ENCODE measurements at regions not wholly inside any gene's neighbourhood (a gene's known extent, or its start where the extent isn't known, plus 50 kb on each side); places are given as distances from the start of the nearest gene placed in this dataset.

- no peak for DNase-seq
These were observed 426.6 kb upstream of the ATP11B start for GRCh38 chr3:182366746-182367145.

- no peak for DNase-seq
These were observed 423.4 kb upstream of the ATP11B start for GRCh38 chr3:182369861-182370260.

- no peak for DNase-seq
These were observed 422.4 kb upstream of the ATP11B start for GRCh38 chr3:182370949-182371348.

GRCh38 chr3:182375916-182376315 is 417.4 kb upstream of the ATP11B start:
- DNase-seq = no peak

GRCh38 chr3:182382112-182382857 is 411.0 kb upstream of the ATP11B start:
- DNase-seq = no peak

GRCh38 chr3:182384221-182384620 is 409.1 kb upstream of the ATP11B start:
- DNase-seq = no peak

- DNase-seq = no peak
These were observed 407.9 kb upstream of the ATP11B start for GRCh38 chr3:182385356-182385755.

- DNase-seq = no peak
These were observed 404.8 kb upstream of the ATP11B start for GRCh38 chr3:182388506-182388905.

GRCh38 chr3:182389071-182389815 is 404.1 kb upstream of the ATP11B start:
- DNase-seq = no peak

- DNase-seq = no peak
These were observed 402.9 kb upstream of the ATP11B start for GRCh38 chr3:182390421-182390820.

GRCh38 chr3:182392182-182392937 is 400.9 kb upstream of the ATP11B start:
- DNase-seq = no peak

- DNase-seq = no peak
These were observed 400.2 kb upstream of the ATP11B start for GRCh38 chr3:182393151-182393550.

GRCh38 chr3:182393830-182394367 is 399.4 kb upstream of the ATP11B start:
- no peak for DNase-seq

- no peak for DNase-seq
These were observed 396.1 kb upstream of the ATP11B start for GRCh38 chr3:182397164-182397563.

GRCh38 chr3:182399978-182400737 is 393.1 kb upstream of the ATP11B start:
- no peak for DNase-seq

GRCh38 chr3:182400838-182401237 is 392.5 kb upstream of the ATP11B start:
- DNase-seq = no peak

GRCh38 chr3:182404031-182404430 is 389.3 kb upstream of the ATP11B start:
- DNase-seq = no peak

- no peak for DNase-seq
These were observed 387.5 kb upstream of the ATP11B start for GRCh38 chr3:182405759-182406158.

- no peak for DNase-seq
These were observed 386.5 kb upstream of the ATP11B start for GRCh38 chr3:182406786-182407185.

GRCh38 chr3:182410051-182410450 is 383.3 kb upstream of the ATP11B start:
- DNase-seq = no peak

- DNase-seq = no peak
These were observed 381.2 kb upstream of the ATP11B start for GRCh38 chr3:182412066-182412465.

GRCh38 chr3:182413061-182413460 is 380.2 kb upstream of the ATP11B start:
- no peak for DNase-seq

GRCh38 chr3:182413682-182414081 is 379.6 kb upstream of the ATP11B start:
- DNase-seq = no peak
